ENCODE measurements at regions not wholly inside any gene's neighbourhood (a gene's known extent, or its start where the extent isn't known, plus 50 kb on each side); places are given as distances from the start of the nearest gene placed in this dataset.
"Not testable (repeated sequence)": the region's sequence is repeated elsewhere in the genome, so short reads cannot be mapped to it uniquely, and the experiment has no call there.

DNA sequence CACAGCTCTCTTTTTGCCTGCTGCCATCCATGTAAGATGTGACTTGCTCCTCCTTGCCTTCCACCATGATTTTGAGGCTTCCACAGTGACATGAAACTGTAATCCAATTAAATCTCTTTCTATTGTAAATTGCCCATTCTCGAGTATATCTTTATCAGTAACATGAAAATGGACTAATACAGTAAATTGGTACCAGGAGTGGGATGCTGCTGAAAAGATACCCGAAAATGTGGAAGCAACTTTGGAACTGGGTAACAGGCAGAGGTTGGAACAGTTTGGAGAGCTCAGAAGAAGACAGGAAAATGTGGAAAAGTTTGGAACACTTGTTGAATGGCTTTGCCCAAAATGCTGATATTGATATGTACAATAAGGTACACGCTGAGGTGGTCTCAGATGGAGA is 1117.9 kb downstream of the PLA2G4A start:
- H3K36me3 Mint-ChIP-seq (ENCODE audit: insufficient read depth); H3K27ac Mint-ChIP-seq; H3K27me3 Mint-ChIP-seq; DNase-seq; H3K4me3 Mint-ChIP-seq; ATAC-seq (replicated peaks); H3K4me1 Mint-ChIP-seq (ENCODE audit: low read depth in 2 of 2): not testable (repeated sequence)
- H3K9me3 Mint-ChIP-seq: peaks cover 4 to 15% of the 10 kb centered on the region in 2 donors

DNA sequence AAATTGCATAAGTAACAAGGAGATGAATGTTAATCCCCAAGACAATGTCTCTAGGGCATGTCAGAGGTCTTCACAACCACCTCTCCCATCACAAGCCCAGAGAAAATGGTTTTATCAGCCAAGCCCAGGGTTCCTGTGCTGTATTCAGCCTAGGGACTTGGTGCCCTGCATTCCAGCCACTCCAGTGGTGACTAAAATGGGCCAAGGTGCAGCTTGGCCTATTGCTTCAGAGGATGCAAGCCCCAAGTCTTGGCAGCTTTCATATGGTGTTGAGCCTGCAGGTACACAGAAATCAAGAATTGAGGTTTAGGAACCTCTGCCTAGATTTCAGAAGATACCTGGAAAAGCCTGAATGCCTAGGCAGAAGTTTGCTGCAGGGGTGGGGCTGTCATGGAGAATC is 1118.6 kb downstream of the PLA2G4A start:
- DNase-seq (no peak), ATAC-seq (replicated peaks) (no peak)
- Mint-ChIP-seq H3K9me3 (peaks cover 4 to 15% of the 10 kb centered on the region in 2 donors), H3K27me3 (no peaks in the 10 kb centered on the region), H3K4me3 (no peak overlapping the region), H3K4me1 (ENCODE audit: low read depth in 2 of 2) (no peaks in the 10 kb centered on the region), H3K36me3 (ENCODE audit: insufficient read depth) (peaks cover 3% of the 10 kb centered on the region), H3K27ac (no peak overlapping the region)

- Mint-ChIP-seq H3K4me3 (no peak overlapping the region), H3K27ac (no peak overlapping the region), H3K4me1 (ENCODE audit: low read depth in 2 of 2) (no peaks in the 10 kb centered on the region), H3K9me3 (peaks cover 2 to 15% of the 10 kb centered on the region in 2 donors), H3K27me3 (no peaks in the 10 kb centered on the region), H3K36me3 (ENCODE audit: insufficient read depth) (peaks cover 3% of the 10 kb centered on the region)
- no peak for DNase-seq
- ATAC-seq (replicated peaks): no peak
These were observed 1119.5 kb downstream of the PLA2G4A start for GRCh38 chr1:187948170-187948794.

GRCh38 chr1:187949567-187949966 is 1120.8 kb downstream of the PLA2G4A start:
- no peaks in the 10 kb centered on the region for H3K27me3 Mint-ChIP-seq
- no peak overlapping the region for H3K27ac Mint-ChIP-seq
- H3K4me1 Mint-ChIP-seq (ENCODE audit: low read depth in 2 of 2): no peaks in the 10 kb centered on the region
- no peak for ATAC-seq (replicated peaks)
- peaks cover 2 to 15% of the 10 kb centered on the region in 2 donors for H3K9me3 Mint-ChIP-seq
- no peak overlapping the region for H3K4me3 Mint-ChIP-seq
- DNase-seq: no peak
- H3K36me3 Mint-ChIP-seq (ENCODE audit: insufficient read depth): peaks cover 3% of the 10 kb centered on the region

- Mint-ChIP-seq H3K27ac (no peak overlapping the region), H3K4me3 (no peak overlapping the region), H3K4me1 (ENCODE audit: low read depth in 2 of 2) (no peaks in the 10 kb centered on the region), H3K36me3 (ENCODE audit: insufficient read depth) (peaks cover 3% of the 10 kb centered on the region), H3K27me3 (no peaks in the 10 kb centered on the region), H3K9me3 (peaks cover 2 to 19% of the 10 kb centered on the region in 2 donors)
- no peak for DNase-seq
- no peak for ATAC-seq (replicated peaks)
These were observed 1123.1 kb downstream of the PLA2G4A start for GRCh38 chr1:187951817-187952216.

- Mint-ChIP-seq H3K36me3 (ENCODE audit: insufficient read depth) (peaks cover 3% of the 10 kb centered on the region), H3K4me3 (no peak overlapping the region)
- no peak for DNase-seq
These were observed 1123.7 kb downstream of the PLA2G4A start for GRCh38 chr1:187952446-187952845.

DNA sequence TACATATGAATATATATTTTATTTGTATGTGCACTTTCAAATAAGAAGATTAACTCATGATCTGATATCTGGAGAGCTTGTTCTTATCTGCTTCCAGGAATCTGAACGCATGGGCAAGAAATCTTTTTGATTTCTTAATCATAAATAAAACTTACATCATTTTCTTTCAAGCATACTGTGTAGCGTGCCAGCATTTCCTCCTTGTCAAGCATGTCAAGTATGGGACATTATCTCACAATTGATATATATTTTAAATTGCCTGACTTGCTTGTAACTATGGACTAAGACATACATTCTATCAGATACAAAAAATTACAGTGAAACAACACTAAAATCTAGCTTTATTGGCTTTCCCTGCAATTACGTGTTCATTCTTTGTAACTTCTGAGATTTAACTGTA is 1128.2 kb downstream of the PLA2G4A start:
- H3K4me3 Mint-ChIP-seq: no peak overlapping the region
- H3K36me3 Mint-ChIP-seq (ENCODE audit: insufficient read depth): no peaks in the 10 kb centered on the region
- DNase-seq (no peak), ATAC-seq (replicated peaks) (no peak)
- no peaks in the 10 kb centered on the region for H3K4me1 Mint-ChIP-seq (ENCODE audit: low read depth in 2 of 2)
- H3K9me3 Mint-ChIP-seq: peaks cover 3 to 14% of the 10 kb centered on the region in 2 donors
- H3K27me3 Mint-ChIP-seq: no peaks in the 10 kb centered on the region
- H3K27ac Mint-ChIP-seq: no peak overlapping the region

More at GRCh38 chr1:187952446-187952845, 1123.7 kb downstream of the PLA2G4A start:
- no peak for ATAC-seq (replicated peaks)
- peaks cover 0 to 15% of the 10 kb centered on the region in 2 donors for H3K9me3 Mint-ChIP-seq
- H3K27me3 Mint-ChIP-seq: no peaks in the 10 kb centered on the region
- no peak overlapping the region for H3K27ac Mint-ChIP-seq
- H3K4me1 Mint-ChIP-seq (ENCODE audit: low read depth in 2 of 2): no peaks in the 10 kb centered on the region

DNA sequence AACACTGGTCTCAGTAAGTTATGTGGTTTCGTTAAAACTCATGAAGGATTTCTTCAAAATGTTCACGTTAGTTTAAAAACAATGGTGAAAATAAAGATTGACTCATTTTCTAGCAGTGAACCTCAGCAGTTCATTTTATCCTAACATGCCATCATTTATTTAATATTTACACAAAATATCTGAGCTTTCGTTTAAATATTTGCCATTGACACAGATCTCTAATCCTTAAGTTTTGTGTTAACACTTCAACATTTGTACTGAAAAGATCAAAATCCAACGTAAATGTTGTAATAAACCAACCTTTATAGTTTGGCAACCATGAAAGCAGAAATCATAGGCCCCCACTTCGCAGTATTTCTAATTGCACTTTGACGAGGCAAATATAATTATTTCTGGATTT is 1129.5 kb downstream of the PLA2G4A start:
- H3K9me3 Mint-ChIP-seq: peaks cover 3 to 14% of the 10 kb centered on the region in 2 donors
- H3K36me3 Mint-ChIP-seq (ENCODE audit: insufficient read depth): no peaks in the 10 kb centered on the region
- no peak overlapping the region for H3K27ac Mint-ChIP-seq
- H3K27me3 Mint-ChIP-seq: no peaks in the 10 kb centered on the region
- H3K4me3 Mint-ChIP-seq: no peak overlapping the region
- DNase-seq: no peak
- H3K4me1 Mint-ChIP-seq (ENCODE audit: low read depth in 2 of 2): no peaks in the 10 kb centered on the region
- ATAC-seq (replicated peaks): no peak

GRCh38 chr1:187959062-187959461 is 1130.3 kb downstream of the PLA2G4A start:
- Mint-ChIP-seq H3K9me3 (peaks cover 3 to 14% of the 10 kb centered on the region in 2 donors), H3K27ac (no peak overlapping the region), H3K36me3 (ENCODE audit: insufficient read depth) (no peaks in the 10 kb centered on the region), H3K4me1 (ENCODE audit: low read depth in 2 of 2) (no peaks in the 10 kb centered on the region), H3K27me3 (no peaks in the 10 kb centered on the region), H3K4me3 (no peak overlapping the region)
- ATAC-seq (replicated peaks) (no peak), DNase-seq (no peak)

DNA sequence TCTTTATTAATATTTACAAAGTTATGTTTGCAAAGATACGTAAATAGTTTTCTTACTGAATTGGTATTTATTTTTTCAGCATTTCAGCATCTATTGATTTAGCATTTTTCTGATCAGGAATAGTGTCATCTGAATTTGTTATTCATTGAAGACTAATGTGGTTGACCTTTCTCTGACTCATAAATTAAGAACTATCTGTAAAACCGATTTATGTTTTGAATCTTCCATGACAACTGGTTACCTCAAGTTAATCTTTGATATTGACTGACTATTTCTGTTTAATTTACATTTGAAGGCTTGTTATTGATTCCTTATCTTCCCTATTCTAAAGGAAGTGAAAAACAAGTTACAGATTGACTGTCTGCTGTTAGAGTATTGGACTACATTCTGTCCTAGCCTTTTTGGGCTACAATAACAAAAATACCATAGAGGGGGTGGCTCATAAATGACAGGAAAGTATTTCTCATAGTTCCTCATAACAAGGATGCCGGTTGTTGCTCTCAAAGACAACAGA is 1131.4 kb downstream of the PLA2G4A start:
- no peak overlapping the region for H3K4me3 Mint-ChIP-seq
- H3K36me3 Mint-ChIP-seq (ENCODE audit: insufficient read depth): no peaks in the 10 kb centered on the region
- H3K4me1 Mint-ChIP-seq (ENCODE audit: low read depth in 2 of 2): no peaks in the 10 kb centered on the region
- no peak overlapping the region for H3K27ac Mint-ChIP-seq
- no peaks in the 10 kb centered on the region for H3K27me3 Mint-ChIP-seq
- DNase-seq (no peak), ATAC-seq (replicated peaks) (no peak)
- H3K9me3 Mint-ChIP-seq: peaks cover 3 to 14% of the 10 kb centered on the region in 2 donors

GRCh38 chr1:187961895-187962294 is 1133.1 kb downstream of the PLA2G4A start:
- Mint-ChIP-seq H3K4me1 (ENCODE audit: low read depth in 2 of 2) (no peaks in the 10 kb centered on the region), H3K9me3 (peaks cover 3 to 6% of the 10 kb centered on the region in 2 donors), H3K27me3 (no peaks in the 10 kb centered on the region)

DNA sequence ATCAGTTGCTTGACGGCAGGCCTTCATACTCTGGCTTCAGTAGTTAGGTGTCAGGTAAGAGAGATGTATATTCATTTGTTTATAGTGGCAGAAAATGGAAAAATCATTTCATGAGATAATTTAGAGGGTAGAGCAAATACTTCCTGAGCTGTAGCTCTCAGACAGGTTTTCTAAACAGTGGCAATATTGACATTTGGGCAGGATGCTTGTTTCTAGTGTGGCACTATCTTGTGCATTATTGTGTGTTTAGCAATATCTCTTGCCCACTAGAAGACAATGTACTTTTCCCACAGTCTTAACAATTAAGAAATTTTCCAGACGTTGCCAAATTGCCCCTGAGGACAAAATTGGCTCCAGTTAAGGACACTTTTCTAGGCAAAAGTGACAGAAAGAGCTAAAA is 1143.1 kb downstream of the PLA2G4A start:
- Mint-ChIP-seq H3K36me3 (ENCODE audit: insufficient read depth) (no peaks in the 10 kb centered on the region), H3K27me3 (no peaks in the 10 kb centered on the region), H3K4me3 (no peak overlapping the region), H3K9me3 (peaks cover 5 to 7% of the 10 kb centered on the region in 2 donors), H3K4me1 (ENCODE audit: low read depth in 2 of 2) (no peaks in the 10 kb centered on the region), H3K27ac (no peak overlapping the region)
- ATAC-seq (replicated peaks) (no peak), DNase-seq (no peak)

More at GRCh38 chr1:187961895-187962294, 1133.1 kb downstream of the PLA2G4A start:
- H3K36me3 Mint-ChIP-seq (ENCODE audit: insufficient read depth): no peaks in the 10 kb centered on the region
- no peak overlapping the region for H3K4me3 Mint-ChIP-seq
- ATAC-seq (replicated peaks): no peak
- DNase-seq: no peak
- H3K27ac Mint-ChIP-seq: no peak overlapping the region

GRCh38 chr1:187977298-187977697 is 1148.5 kb downstream of the PLA2G4A start:
- no peak for ATAC-seq (replicated peaks)
- Mint-ChIP-seq H3K36me3 (ENCODE audit: insufficient read depth) (no peaks in the 10 kb centered on the region), H3K27ac (no peak overlapping the region), H3K4me3 (no peak overlapping the region), H3K27me3 (no peaks in the 10 kb centered on the region), H3K4me1 (ENCODE audit: low read depth in 2 of 2) (no peaks in the 10 kb centered on the region), H3K9me3 (peaks cover 7 to 17% of the 10 kb centered on the region in 2 donors)
- no peak for DNase-seq

GRCh38 chr1:187985145-187985896 is 1156.6 kb downstream of the PLA2G4A start:
- no peak for DNase-seq
- no peak for ATAC-seq (replicated peaks)
- no peak overlapping the region for H3K4me3 Mint-ChIP-seq
- peaks cover 7 to 23% of the 10 kb centered on the region in 2 donors for H3K9me3 Mint-ChIP-seq
- no peaks in the 10 kb centered on the region for H3K27me3 Mint-ChIP-seq
- no peak overlapping the region for H3K27ac Mint-ChIP-seq
- H3K36me3 Mint-ChIP-seq (ENCODE audit: insufficient read depth): no peaks in the 10 kb centered on the region
- H3K4me1 Mint-ChIP-seq (ENCODE audit: low read depth in 2 of 2): no peaks in the 10 kb centered on the region
